Natural killer cell (primary cell): ENCODE measurements at regions not wholly inside any gene's neighbourhood (a gene's known extent, or its start where the extent isn't known, plus 50 kb on each side); places are given as distances from the start of the nearest gene placed in this dataset.

Source experiments
- ATAC-seq, 3 donors: fragments of 150-1000 bp in 2 of 3; fragments of 200-7000 bp in 1 of 3; cut with Tn5 transposase; 1 replicate in 1 of 3; 2 replicates in 2 of 3; pipeline ENCODE4 v1.10.0; 2021; ENCODE audit warnings: mild to moderate bottlenecking in 2 of 3, moderate library complexity in 2 of 3
- DNase-seq, 2 donors: peaks; one replicate each; pipeline versions ENCODE4 v3.0.0 to v3.0.0-alpha.2; 2013 to 2021; ENCODE audit warnings: mixed read lengths in 1 of 2
- H3K27ac ChIP-seq: one replicate; pipeline ENCODE4 v1.5.1; 2013; ENCODE audit warnings: mild to moderate bottlenecking, low read length
- H3K27me3 ChIP-seq: one replicate; pipeline ENCODE4 v1.6.1; 2013; ENCODE audit warnings: low read length; ENCODE audit not compliant: control insufficient read depth, insufficient read depth
- H3K36me3 ChIP-seq: one replicate; pipeline ENCODE4 v1.6.1; 2013; ENCODE audit warnings: low read length; ENCODE audit not compliant: control insufficient read depth, insufficient read depth
- H3K4me1 ChIP-seq: one replicate; pipeline ENCODE4 v1.6.1; 2013; ENCODE audit warnings: low read length; ENCODE audit not compliant: control insufficient read depth, insufficient read depth
- H3K4me3 ChIP-seq: one replicate; pipeline ENCODE4 v1.5.1; 2013; ENCODE audit warnings: low read length
- H3K9me3 ChIP-seq: one replicate; pipeline ENCODE4 v1.6.1; 2013; ENCODE audit warnings: low read length; ENCODE audit not compliant: control insufficient read depth, insufficient read depth
- H3K27ac Mint-ChIP-seq, 2 donors: one replicate each; pipeline ENCODE4 v1.8.0; 2022; ENCODE audit warnings: mild to moderate bottlenecking in 2 of 2, mixed read lengths in 2 of 2, moderate library complexity in 1 of 2
- H3K27me3 Mint-ChIP-seq, 2 donors: one replicate each; pipeline ENCODE4 v1.8.0; 2022; ENCODE audit warnings: low read depth in 2 of 2, mixed read lengths in 2 of 2
- H3K36me3 Mint-ChIP-seq: one replicate; pipeline ENCODE4 v1.8.0; 2022; ENCODE audit warnings: mixed read lengths
- H3K4me1 Mint-ChIP-seq, 2 donors: one replicate each; pipeline ENCODE4 v1.8.0; 2022; ENCODE audit warnings: mixed read lengths in 2 of 2
- H3K4me3 Mint-ChIP-seq: one replicate; pipeline ENCODE4 v1.8.0; 2022; ENCODE audit warnings: mild to moderate bottlenecking, moderate library complexity, mixed read lengths
- H3K9me3 Mint-ChIP-seq, 2 donors: one replicate each; pipeline ENCODE4 v1.8.0; 2022; ENCODE audit warnings: mixed read lengths in 2 of 2
- WGBS: methylation state at CpG from one replicate; pipeline ENCODE4 v1.1.7; 2013; ENCODE audit warnings: missing lambda C conversion rate; ENCODE audit not compliant: insufficient coverage; 5-methylcytosine and 5-hydroxymethylcytosine counted together
- intact Hi-C: fragments of 100-400 bp; cut with micrococcal nuclease; formaldehyde crosslinking; loops from one replicate; pipeline ENCODE4 v1.14.2; 2022
- TF ChIP-seq, protein P1 (sequence below): fragments of 200-600 bp; IDR thresholded peaks from one replicate; pipeline ENCODE4 v1.8.0; 2022; ENCODE audit warnings: antibody characterized with exemption

GRCh38 chr22:26888887-26889286 lies 231.5 kb downstream of the MIAT start:
- DNase-seq (no peak), ATAC-seq (no peak)
- H3K36me3 ChIP-seq = no peaks in the 10 kb centered on the region
- no peaks in the 10 kb centered on the region for H3K9me3 Mint-ChIP-seq
- no peak overlapping the region for H3K4me3 ChIP-seq
- TF ChIP-seq, protein P1, sequence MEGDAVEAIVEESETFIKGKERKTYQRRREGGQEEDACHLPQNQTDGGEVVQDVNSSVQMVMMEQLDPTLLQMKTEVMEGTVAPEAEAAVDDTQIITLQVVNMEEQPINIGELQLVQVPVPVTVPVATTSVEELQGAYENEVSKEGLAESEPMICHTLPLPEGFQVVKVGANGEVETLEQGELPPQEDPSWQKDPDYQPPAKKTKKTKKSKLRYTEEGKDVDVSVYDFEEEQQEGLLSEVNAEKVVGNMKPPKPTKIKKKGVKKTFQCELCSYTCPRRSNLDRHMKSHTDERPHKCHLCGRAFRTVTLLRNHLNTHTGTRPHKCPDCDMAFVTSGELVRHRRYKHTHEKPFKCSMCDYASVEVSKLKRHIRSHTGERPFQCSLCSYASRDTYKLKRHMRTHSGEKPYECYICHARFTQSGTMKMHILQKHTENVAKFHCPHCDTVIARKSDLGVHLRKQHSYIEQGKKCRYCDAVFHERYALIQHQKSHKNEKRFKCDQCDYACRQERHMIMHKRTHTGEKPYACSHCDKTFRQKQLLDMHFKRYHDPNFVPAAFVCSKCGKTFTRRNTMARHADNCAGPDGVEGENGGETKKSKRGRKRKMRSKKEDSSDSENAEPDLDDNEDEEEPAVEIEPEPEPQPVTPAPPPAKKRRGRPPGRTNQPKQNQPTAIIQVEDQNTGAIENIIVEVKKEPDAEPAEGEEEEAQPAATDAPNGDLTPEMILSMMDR = no peak
- no peaks in the 10 kb centered on the region for H3K4me1 ChIP-seq
- H3K4me3 Mint-ChIP-seq = no peak overlapping the region
- H3K27ac ChIP-seq = no peak overlapping the region
- no peaks in the 10 kb centered on the region for H3K9me3 ChIP-seq
- no peaks in the 10 kb centered on the region for H3K4me1 Mint-ChIP-seq
- no peaks in the 10 kb centered on the region for H3K27me3 ChIP-seq
- intact Hi-C loops = no loop called here
- H3K27ac Mint-ChIP-seq = no peak overlapping the region
- 96% methylated on average over 8 of the region's 8 CpGs for WGBS
- no peaks in the 10 kb centered on the region for H3K36me3 Mint-ChIP-seq
- peaks cover 8 to 21% of the 10 kb centered on the region in 2 donors for H3K27me3 Mint-ChIP-seq

- Histone ChIP-seq H3K4me3 (no peak overlapping the region), H3K27me3 (no peaks in the 10 kb centered on the region), H3K4me1 (no peaks in the 10 kb centered on the region), H3K27ac (no peak overlapping the region), H3K36me3 (no peaks in the 10 kb centered on the region), H3K9me3 (no peaks in the 10 kb centered on the region)
- Mint-ChIP-seq H3K27me3 (peaks cover 8 to 21% of the 10 kb centered on the region in 2 donors), H3K9me3 (no peaks in the 10 kb centered on the region), H3K36me3 (no peaks in the 10 kb centered on the region), H3K27ac (no peak overlapping the region), H3K4me3 (no peak overlapping the region), H3K4me1 (no peaks in the 10 kb centered on the region)
- ATAC-seq = no peak
- 84% methylated on average over 6 of the region's 7 CpGs for WGBS
- TF ChIP-seq, protein P1 = no peak
- DNase-seq = no peak
- intact Hi-C loops = no loop called here
These were observed 232.4 kb downstream of the MIAT start for GRCh38 chr22:26889802-26890201.

- TF ChIP-seq, protein P1 = no peak
- Histone ChIP-seq H3K27me3 (no peaks in the 10 kb centered on the region), H3K4me3 (no peak overlapping the region), H3K9me3 (no peaks in the 10 kb centered on the region), H3K4me1 (no peaks in the 10 kb centered on the region), H3K27ac (no peak overlapping the region), H3K36me3 (no peaks in the 10 kb centered on the region)
- Mint-ChIP-seq H3K36me3 (no peaks in the 10 kb centered on the region), H3K27ac (no peak overlapping the region), H3K9me3 (no peaks in the 10 kb centered on the region), H3K4me1 (no peaks in the 10 kb centered on the region), H3K27me3 (peaks cover 8 to 21% of the 10 kb centered on the region in 2 donors), H3K4me3 (no peak overlapping the region)
- ATAC-seq (no peak), DNase-seq (no peak)
- 61% methylated on average over 5 of the region's 5 CpGs for WGBS
- intact Hi-C loops = no loop called here
These were observed 233.5 kb downstream of the MIAT start for GRCh38 chr22:26890870-26891269.

- DNase-seq (no peak), ATAC-seq (no peak)
- Mint-ChIP-seq H3K4me1 (no peaks in the 10 kb centered on the region), H3K36me3 (no peaks in the 10 kb centered on the region), H3K27me3 (peaks cover 8 to 21% of the 10 kb centered on the region in 2 donors), H3K9me3 (no peaks in the 10 kb centered on the region), H3K4me3 (no peak overlapping the region), H3K27ac (no peak overlapping the region)
- TF ChIP-seq, protein P1 = no peak
- Histone ChIP-seq H3K4me1 (no peaks in the 10 kb centered on the region), H3K9me3 (no peaks in the 10 kb centered on the region), H3K36me3 (no peaks in the 10 kb centered on the region), H3K4me3 (no peak overlapping the region), H3K27me3 (no peaks in the 10 kb centered on the region), H3K27ac (no peak overlapping the region)
- 88% methylated on average over 3 of the region's 3 CpGs for WGBS
- intact Hi-C loops = no loop called here
These were observed 234.0 kb downstream of the MIAT start for GRCh38 chr22:26891429-26891828.
